SK-N-SH (cell line): ENCODE measurements at regions not wholly inside any gene's neighbourhood (a gene's known extent, or its start where the extent isn't known, plus 50 kb on each side); places are given as distances from the start of the nearest gene placed in this dataset.

ENCODE experiments used
- CTCF ChIA-PET: fragments of 300-600, 350-600 bp; formaldehyde crosslinking; extraction: SDS; loops from one replicate; lab custom pipeline; 2021; lab: Yijun Ruan, JAX
- POLR2A ChIA-PET: fragments of 350-600 bp; sonication (Branson Sonifier 250); formaldehyde crosslinking; extraction: SDS; loops from one replicate; lab custom pipeline; 2020; ENCODE audit warnings: antibody characterized with exemption, inconsistent platforms; lab: Yijun Ruan, JAX
- DNase-seq: peaks from one replicate; pipeline ENCODE4 v3.0.0; 2012
- H2AFZ ChIP-seq: fragments of 200-600 bp; sonication (generic); 2 replicates; pipeline ENCODE4 v1.8.1; 2016; ENCODE audit warnings: antibody characterized with exemption, mild to moderate bottlenecking, low read depth
- H3F3A ChIP-seq: fragments of 200-600 bp; sonication (generic); replicated peaks from 2 replicates; pipeline ENCODE3; 2016; ENCODE audit warnings: antibody characterized with exemption, mild to moderate bottlenecking; ENCODE audit not compliant: insufficient read depth
- H3K27ac ChIP-seq, 2 experiments: fragments of 200-500 bp in 1 of 2; fragments of 200-600 bp in 1 of 2; sonication (Bioruptor generic) in 1 of 2; sonication (generic), shearing (Covaris generic) in 1 of 2; 2 replicates each; pipeline versions ENCODE4 v1.5.1 to v1.6.1; 2014 to 2016; ENCODE audit warnings: low read depth in 2 of 2, inconsistent platforms in 1 of 2, low read length in 1 of 2, mild to moderate bottlenecking in 1 of 2, mixed read lengths in 1 of 2
- H3K27me3 ChIP-seq: fragments of 200-600 bp; sonication (generic), shearing (Covaris generic); 2 replicates; pipeline ENCODE4 v1.6.1; 2016; ENCODE audit warnings: mixed run types; ENCODE audit not compliant: insufficient read depth
- H3K36me3 ChIP-seq, 2 experiments: fragments of 200-500 bp in 1 of 2; fragments of 200-600 bp in 1 of 2; sonication (Bioruptor generic) in 1 of 2; sonication (generic) in 1 of 2; replicated peaks in 1 of 2; 2 replicates each; pipeline versions ENCODE3 to v1.5.1; 2014 to 2016; ENCODE audit warnings: low read length in 1 of 2, mild to moderate bottlenecking in 1 of 2; ENCODE audit not compliant: insufficient read depth in 2 of 2, control insufficient read depth in 1 of 2
- H3K4me1 ChIP-seq, 2 experiments: fragments of 200-500 bp in 1 of 2; fragments of 200-600 bp in 1 of 2; sonication (Bioruptor generic) in 1 of 2; sonication (generic), shearing (Covaris generic) in 1 of 2; 2 replicates each; pipeline versions ENCODE4 v1.5.1 to v1.6.1; 2014 to 2016; ENCODE audit warnings: low read depth in 1 of 2, low read length in 1 of 2, mixed run types in 1 of 2; ENCODE audit not compliant: insufficient read depth in 2 of 2, control insufficient read depth in 1 of 2
- H3K4me2 ChIP-seq: fragments of 200-600 bp; sonication (generic), shearing (Covaris generic); 2 replicates; pipeline ENCODE4 v1.6.1; 2017; ENCODE audit warnings: mixed run types
- H3K4me3 ChIP-seq, 2 experiments: fragments of 200-500 bp in 1 of 2; fragments of 200-600 bp in 1 of 2; sonication (Bioruptor generic) in 1 of 2; sonication (generic), shearing (Covaris generic) in 1 of 2; 2 replicates each; pipeline versions ENCODE4 v1.5.1 to v1.8.1; 2014 to 2016; ENCODE audit warnings: low read depth in 2 of 2, inconsistent platforms in 1 of 2, low read length in 1 of 2, mild to moderate bottlenecking in 1 of 2, mixed read lengths in 1 of 2, moderate library complexity in 1 of 2
- H3K79me2 ChIP-seq: fragments of 200-600 bp; sonication (generic); 2 replicates; pipeline ENCODE4 v1.8.1; 2017; ENCODE audit warnings: mild to moderate bottlenecking; ENCODE audit not compliant: insufficient read depth
- H3K9ac ChIP-seq: fragments of 200-600 bp; sonication (generic); 2 replicates; pipeline ENCODE4 v1.6.1; 2017; ENCODE audit warnings: mixed run types
- H3K9me2 ChIP-seq: fragments of 200-600 bp; sonication (generic); 2 replicates; pipeline ENCODE4 v1.6.1; 2017; ENCODE audit warnings: mixed run types
- H3K9me3 ChIP-seq: fragments of 200-600 bp; sonication (generic); 2 replicates; pipeline ENCODE4 v1.6.1; 2017; ENCODE audit warnings: mixed run types, mild to moderate bottlenecking, moderate library complexity
- H4K20me1 ChIP-seq: fragments of 200-600 bp; sonication (generic); 2 replicates; pipeline ENCODE4 v1.6.1; 2017; ENCODE audit warnings: mild to moderate bottlenecking, mixed run types; ENCODE audit not compliant: insufficient read depth
- CHD2 ChIP-seq: fragments of 150-350 bp; IDR thresholded peaks from 2 replicates; pipeline ENCODE4 v1.6.1; 2018; ENCODE audit warnings: low read length; ENCODE audit not compliant: partially characterized antibody
- ELF1 ChIP-seq: IDR thresholded peaks from 2 replicates; pipeline ENCODE4 v1.4.0; 2012
- FOSL2 ChIP-seq: IDR thresholded peaks from 2 replicates; pipeline ENCODE4 v1.4.0; 2012; ENCODE audit warnings: low read depth, mild to moderate bottlenecking, moderate library complexity, borderline replicate concordance
- GATA2 ChIP-seq: sonication (generic); formaldehyde crosslinking; IDR thresholded peaks from 2 replicates; pipeline ENCODE4 v1.5.0; 2020; ENCODE audit warnings: mild to moderate bottlenecking, missing genetic modification reagents
- JUND ChIP-seq: IDR thresholded peaks from 2 replicates; pipeline ENCODE4 v1.4.0; 2012
- MEF2A ChIP-seq: IDR thresholded peaks from 2 replicates; pipeline ENCODE4 v1.4.0; 2012; ENCODE audit warnings: low read depth, borderline replicate concordance
- MXI1 ChIP-seq: IDR thresholded peaks from 2 replicates; pipeline ENCODE4 v1.6.1; 2012; ENCODE audit warnings: mild to moderate bottlenecking, low read depth, low read length, improper control_type of control experiment
- NFIC ChIP-seq: IDR thresholded peaks from 2 replicates; pipeline ENCODE4 v1.4.0; 2012; ENCODE audit warnings: borderline replicate concordance
- POLR2AphosphoS5 ChIP-seq: IDR thresholded peaks from 2 replicates; pipeline ENCODE4 v1.6.1; 2012; ENCODE audit warnings: low read depth, low read length
- RAD21 ChIP-seq: IDR thresholded peaks from 2 replicates; pipeline ENCODE4 v1.6.1; 2012; ENCODE audit warnings: mild to moderate bottlenecking, low read length
- REST ChIP-seq: IDR thresholded peaks from 2 replicates; pipeline ENCODE4 v1.6.1; 2012; ENCODE audit warnings: mild to moderate bottlenecking, low read depth, low read length, moderate library complexity
- RFX5 ChIP-seq: IDR thresholded peaks from 2 replicates; pipeline ENCODE4 v1.6.1; 2012; ENCODE audit warnings: mild to moderate bottlenecking, improper control_type of control experiment, low read length
- TEAD4 ChIP-seq: IDR thresholded peaks from 2 replicates; pipeline ENCODE4 v1.4.0; 2012; ENCODE audit warnings: mild to moderate bottlenecking, borderline replicate concordance; ENCODE audit not compliant: insufficient read depth
- WGBS: methylation state at CpG from one replicate; pipeline ENCODE4 v1.1.6; 2017; ENCODE audit warnings: low lambda C conversion rate; 5-methylcytosine and 5-hydroxymethylcytosine counted together
- TF ChIP-seq, protein P1 (sequence below): fragments of 150-350 bp; IDR thresholded peaks from 2 replicates; pipeline ENCODE4 v1.6.1; 2017; ENCODE audit warnings: antibody characterized with exemption, low read length, low read depth, borderline replicate concordance
- TF ChIP-seq, protein P2 (sequence below): IDR thresholded peaks from 2 replicates; pipeline ENCODE4 v1.4.0; 2012; ENCODE audit warnings: low read depth, borderline replicate concordance

DNA sequence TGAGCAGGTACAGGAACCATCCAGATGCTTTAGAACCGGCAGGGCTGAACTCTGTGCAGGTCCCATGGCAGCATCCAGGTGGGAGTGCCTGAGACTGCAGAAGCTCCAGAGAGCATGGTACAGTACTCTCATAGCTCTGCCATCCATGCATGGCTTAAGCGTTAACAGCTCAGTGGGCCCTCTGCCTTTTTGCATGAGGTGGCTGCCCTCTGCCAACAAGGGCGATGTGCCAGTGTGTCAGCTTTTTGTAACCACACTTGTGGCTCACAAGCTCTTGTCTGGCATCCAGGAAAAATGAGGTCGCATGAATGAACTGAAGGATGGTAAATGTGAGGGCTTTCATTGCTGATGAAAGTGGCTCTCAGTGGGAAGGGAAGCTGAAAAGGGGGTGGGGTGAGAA, 950.1 kb downstream of the DIPK2A start:
- no peaks in the 10 kb centered on the region for H4K20me1 ChIP-seq
- H3K79me2 ChIP-seq: no peaks in the 10 kb centered on the region
- no peak for TF ChIP-seq CHD2
- no peak for TF ChIP-seq REST
- no peak for TF ChIP-seq NFIC
- TF ChIP-seq, protein P1, sequence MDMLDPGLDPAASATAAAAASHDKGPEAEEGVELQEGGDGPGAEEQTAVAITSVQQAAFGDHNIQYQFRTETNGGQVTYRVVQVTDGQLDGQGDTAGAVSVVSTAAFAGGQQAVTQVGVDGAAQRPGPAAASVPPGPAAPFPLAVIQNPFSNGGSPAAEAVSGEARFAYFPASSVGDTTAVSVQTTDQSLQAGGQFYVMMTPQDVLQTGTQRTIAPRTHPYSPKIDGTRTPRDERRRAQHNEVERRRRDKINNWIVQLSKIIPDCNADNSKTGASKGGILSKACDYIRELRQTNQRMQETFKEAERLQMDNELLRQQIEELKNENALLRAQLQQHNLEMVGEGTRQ: no peak
- TF ChIP-seq POLR2AphosphoS5: no peak
- no peak for TF ChIP-seq JUND
- H2AFZ ChIP-seq: no peak overlapping the region
- CTCF ChIA-PET: no interaction called here
- DNase-seq: no peak
- no peak overlapping the region for H3K27ac ChIP-seq
- POLR2A ChIA-PET: no interaction called here
- no peaks in the 10 kb centered on the region for H3K36me3 ChIP-seq
- no peak overlapping the region for H3K9ac ChIP-seq
- H3K4me1 ChIP-seq: no peaks in the 10 kb centered on the region
- no peaks in the 10 kb centered on the region for H3F3A ChIP-seq
- H3K27me3 ChIP-seq: no peaks in the 10 kb centered on the region
- H3K9me3 ChIP-seq: no peaks in the 10 kb centered on the region
- 7% methylated on average over 3 of the region's 4 CpGs for WGBS
- no peaks in the 10 kb centered on the region for H3K9me2 ChIP-seq
- no peak overlapping the region for H3K4me3 ChIP-seq
- H3K4me2 ChIP-seq: no peak overlapping the region

GRCh38 chr3:144923046-144923775, 951.6 kb downstream of the DIPK2A start:
- H3K9ac ChIP-seq: no peak overlapping the region
- no peaks in the 10 kb centered on the region for H3K9me3 ChIP-seq
- no peaks in the 10 kb centered on the region for H3K4me1 ChIP-seq
- H3K79me2 ChIP-seq: no peaks in the 10 kb centered on the region
- no peaks in the 10 kb centered on the region for H3K9me2 ChIP-seq
- H3K27me3 ChIP-seq: no peaks in the 10 kb centered on the region
- ChIA-PET POLR2A (no interaction called here), CTCF (no interaction called here)
- WGBS: 5% methylated on average over 3 of the region's 3 CpGs
- no peak overlapping the region for H3K4me3 ChIP-seq
- H3K36me3 ChIP-seq: no peaks in the 10 kb centered on the region
- no peak overlapping the region for H3K27ac ChIP-seq
- TF ChIP-seq REST (no peak), ELF1 (no peak), TEAD4 (no peak), FOSL2 (no peak), CHD2 (no peak), MEF2A (no peak), NFIC (no peak), GATA2 (CRISPR knock-in tag) (no peak), RFX5 (no peak), RAD21 (no peak), MXI1 (no peak), JUND (no peak)
- TF ChIP-seq, protein P1: no peak
- TF ChIP-seq, protein P2, sequence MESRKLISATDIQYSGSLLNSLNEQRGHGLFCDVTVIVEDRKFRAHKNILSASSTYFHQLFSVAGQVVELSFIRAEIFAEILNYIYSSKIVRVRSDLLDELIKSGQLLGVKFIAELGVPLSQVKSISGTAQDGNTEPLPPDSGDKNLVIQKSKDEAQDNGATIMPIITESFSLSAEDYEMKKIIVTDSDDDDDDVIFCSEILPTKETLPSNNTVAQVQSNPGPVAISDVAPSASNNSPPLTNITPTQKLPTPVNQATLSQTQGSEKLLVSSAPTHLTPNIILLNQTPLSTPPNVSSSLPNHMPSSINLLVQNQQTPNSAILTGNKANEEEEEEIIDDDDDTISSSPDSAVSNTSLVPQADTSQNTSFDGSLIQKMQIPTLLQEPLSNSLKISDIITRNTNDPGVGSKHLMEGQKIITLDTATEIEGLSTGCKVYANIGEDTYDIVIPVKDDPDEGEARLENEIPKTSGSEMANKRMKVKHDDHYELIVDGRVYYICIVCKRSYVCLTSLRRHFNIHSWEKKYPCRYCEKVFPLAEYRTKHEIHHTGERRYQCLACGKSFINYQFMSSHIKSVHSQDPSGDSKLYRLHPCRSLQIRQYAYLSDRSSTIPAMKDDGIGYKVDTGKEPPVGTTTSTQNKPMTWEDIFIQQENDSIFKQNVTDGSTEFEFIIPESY: no peak
- no peak overlapping the region for H3K4me2 ChIP-seq
- DNase-seq: no peak
- no peaks in the 10 kb centered on the region for H4K20me1 ChIP-seq
- no peak overlapping the region for H2AFZ ChIP-seq
- H3F3A ChIP-seq: no peaks in the 10 kb centered on the region
